ENCODE measurements at regions not wholly inside any gene's neighbourhood (a gene's known extent, or its start where the extent isn't known, plus 50 kb on each side); places are given as distances from the start of the nearest gene placed in this dataset.
"Not testable (repeated sequence)": the region's sequence is repeated elsewhere in the genome, so short reads cannot be mapped to it uniquely, and the experiment has no call there.

DNA sequence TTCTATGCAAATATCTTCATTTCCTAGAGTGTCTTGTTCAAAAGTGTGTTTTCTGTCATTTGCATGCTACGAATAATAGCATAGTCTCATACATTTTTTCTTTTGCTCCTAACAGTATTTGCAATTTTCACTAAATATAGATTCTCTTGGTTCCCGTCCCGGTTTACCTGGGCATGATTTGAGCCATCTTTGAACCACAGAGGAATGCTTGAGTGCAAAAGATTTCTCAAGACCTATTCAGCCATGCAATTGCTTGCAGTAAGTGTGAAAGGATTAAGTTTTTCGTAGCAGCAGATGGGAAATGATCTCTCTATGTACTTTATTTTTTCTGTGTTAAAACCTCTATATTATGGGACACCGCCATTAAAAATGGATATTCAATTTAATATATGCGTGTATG is 733.0 kb downstream of the ZPLD1 start:
- intact Hi-C loops (cut with micrococcal nuclease) = no loop called here

DNA sequence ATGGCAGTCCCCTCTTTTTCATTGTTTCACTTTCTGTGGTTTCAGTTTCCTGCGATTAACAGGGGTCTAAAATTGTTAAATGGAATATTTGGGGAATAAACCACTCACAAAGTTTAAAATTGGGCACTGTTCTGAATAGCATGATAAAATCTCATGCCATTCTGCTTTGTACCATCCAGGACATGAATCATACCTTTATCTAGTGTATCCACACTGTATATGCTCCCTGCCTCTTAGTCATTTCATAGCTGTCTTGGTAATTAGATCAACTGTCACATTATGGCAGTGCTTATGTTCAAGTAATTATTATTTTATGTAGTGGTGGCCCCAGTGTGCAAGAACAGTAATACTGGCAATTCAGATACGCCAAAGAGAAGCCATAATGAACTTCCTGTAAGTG is 734.5 kb downstream of the ZPLD1 start:
- intact Hi-C loops (cut with micrococcal nuclease) = no loop called here

DNA sequence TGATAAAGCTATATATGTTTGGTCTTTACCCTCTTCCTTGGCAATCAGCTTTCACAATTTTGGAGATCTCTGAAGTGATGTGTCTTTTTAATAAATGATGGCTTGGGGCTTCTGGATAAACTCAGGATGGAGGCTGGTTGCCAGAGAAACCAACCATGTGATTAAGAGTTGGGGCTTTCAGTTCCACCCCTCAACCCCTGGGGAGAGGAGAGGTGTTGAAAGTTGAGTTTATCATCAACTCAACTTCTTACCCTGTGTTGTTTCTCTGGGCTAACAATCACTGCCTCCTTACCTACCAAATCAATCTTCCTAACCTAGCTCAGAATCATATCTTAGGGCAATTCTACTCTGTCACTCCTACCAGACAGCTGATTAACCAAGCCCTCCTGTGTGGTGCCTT is 735.8 kb downstream of the ZPLD1 start:
- intact Hi-C loops (cut with micrococcal nuclease) = no loop called here

- intact Hi-C loops (cut with micrococcal nuclease) = no loop called here
Observed at GRCh38 chr3:103173940-103174339, 739.1 kb downstream of the ZPLD1 start.

DNA sequence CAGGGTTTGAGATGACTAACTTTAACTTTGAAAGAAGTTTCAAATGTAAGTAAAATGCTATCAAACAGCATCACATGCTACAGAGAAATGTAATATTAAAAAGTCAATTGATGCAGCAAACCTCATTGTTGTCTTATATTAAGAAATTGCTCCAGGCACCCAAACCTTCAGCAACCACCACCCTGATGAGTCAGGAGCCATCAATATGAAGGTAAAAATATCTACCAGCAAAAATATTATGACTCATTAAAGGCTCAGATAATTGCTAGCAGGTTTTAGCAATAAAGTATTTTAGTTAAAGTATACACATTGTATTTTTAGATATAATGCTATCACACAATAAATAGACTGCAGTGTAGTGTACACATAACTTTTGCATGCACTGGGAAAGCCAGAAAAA is 746.3 kb downstream of the ZPLD1 start:
- intact Hi-C loops (cut with micrococcal nuclease) = no loop called here

DNA sequence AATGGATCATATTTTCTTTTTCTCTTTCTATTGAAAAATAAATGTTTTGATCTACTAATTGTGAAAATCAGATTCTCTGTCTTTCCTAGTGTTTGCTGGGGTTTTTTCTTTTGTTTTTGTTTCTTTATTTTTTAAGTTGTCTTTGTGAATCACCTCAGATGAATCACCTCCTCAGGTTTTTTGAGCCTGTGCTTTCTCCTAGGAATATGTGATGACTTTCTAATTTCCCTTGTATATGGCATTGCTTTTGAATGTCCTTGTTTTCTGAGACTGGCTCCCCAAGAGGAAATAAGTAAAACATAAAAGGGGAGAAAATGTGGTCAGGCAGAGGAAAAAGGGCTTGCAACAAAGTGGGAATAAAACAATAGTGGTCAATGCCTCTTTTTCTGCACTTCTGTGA is 750.0 kb downstream of the ZPLD1 start:
- intact Hi-C loops (cut with micrococcal nuclease) = no loop called here

DNA sequence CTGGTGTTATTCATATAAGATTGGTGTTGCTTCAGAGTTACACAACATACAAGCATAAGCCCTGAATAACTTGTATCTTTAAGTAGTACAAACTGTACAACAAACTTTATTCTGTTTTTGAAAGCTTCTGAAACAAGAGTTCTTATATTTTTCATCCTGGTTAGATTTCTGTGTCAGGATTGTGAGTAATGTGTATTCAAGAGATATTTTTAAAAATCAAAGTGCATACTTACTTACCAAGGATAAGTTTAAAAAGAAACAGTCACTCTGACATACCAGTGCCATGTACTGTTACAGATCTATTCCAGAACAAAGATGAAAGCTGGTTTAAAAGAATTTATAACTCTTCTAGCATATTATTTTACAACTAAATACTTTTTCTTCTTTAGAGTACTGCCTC is 755.1 kb downstream of the ZPLD1 start:
- intact Hi-C loops (cut with micrococcal nuclease) = no loop called here

GRCh38 chr3:103195216-103195615 is 760.4 kb downstream of the ZPLD1 start:
- intact Hi-C loops (cut with micrococcal nuclease) = no loop called here

- intact Hi-C loops (cut with micrococcal nuclease) = no loop called here
Observed at GRCh38 chr3:103203441-103203840, 768.6 kb downstream of the ZPLD1 start.

- intact Hi-C loops (cut with micrococcal nuclease) = no loop called here
Observed at GRCh38 chr3:103210583-103210982, 775.8 kb downstream of the ZPLD1 start.

DNA sequence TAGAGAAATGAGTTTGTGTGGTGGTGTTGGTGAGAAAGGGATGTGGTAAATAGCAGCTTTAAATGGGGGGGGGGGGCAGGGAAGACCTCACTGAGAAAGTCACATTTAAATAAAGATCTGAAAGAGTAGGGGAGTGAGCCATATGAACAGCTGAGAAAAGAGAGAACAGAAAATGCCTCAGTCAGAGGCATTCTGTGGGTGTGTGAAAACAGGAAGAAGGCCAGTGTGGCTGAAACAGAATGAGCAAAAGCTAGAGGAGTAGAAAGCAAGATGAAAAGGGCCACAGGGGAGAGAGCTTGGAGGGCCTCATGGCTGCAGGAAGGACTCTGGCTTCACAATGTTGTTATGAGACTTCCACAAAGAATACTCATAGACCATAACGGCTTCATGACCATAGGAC is 783.3 kb downstream of the ZPLD1 start:
- intact Hi-C loops (cut with micrococcal nuclease) = no loop called here

- intact Hi-C loops (cut with micrococcal nuclease) = no loop called here
Observed at GRCh38 chr3:103218793-103219192, 784.0 kb downstream of the ZPLD1 start.

DNA sequence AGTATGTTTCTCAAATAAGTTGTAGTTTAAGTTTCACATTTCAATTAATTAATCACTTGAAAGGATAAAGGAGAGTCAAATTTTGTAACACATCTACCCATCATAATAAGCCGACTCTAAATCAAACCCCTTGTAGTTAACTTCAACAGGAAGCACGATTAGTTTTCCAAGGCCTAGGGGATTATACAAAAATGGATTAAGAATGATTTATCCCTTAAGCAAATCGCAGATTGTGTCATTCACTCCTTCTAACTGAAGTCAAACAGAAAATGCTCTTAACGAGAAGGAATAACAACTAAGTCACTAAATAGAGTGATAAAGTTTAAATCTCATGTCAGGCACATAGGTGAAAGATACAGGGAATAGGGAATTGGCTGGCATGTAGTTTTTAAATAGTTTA is 792.8 kb downstream of the ZPLD1 start:
- intact Hi-C loops (cut with micrococcal nuclease) = no loop called here

- intact Hi-C loops (cut with micrococcal nuclease) = no loop called here
Observed at GRCh38 chr3:103247459-103247858, 812.6 kb downstream of the ZPLD1 start.

- intact Hi-C loops (cut with micrococcal nuclease) = not testable (repeated sequence)
Observed at GRCh38 chr3:103254827-103255226, 820.0 kb downstream of the ZPLD1 start.

- intact Hi-C loops (cut with micrococcal nuclease) = no loop called here
Observed at GRCh38 chr3:103269287-103269686, 834.5 kb downstream of the ZPLD1 start.

GRCh38 chr3:103271575-103271974 is 836.8 kb downstream of the ZPLD1 start:
- intact Hi-C loops (cut with micrococcal nuclease) = no loop called here

GRCh38 chr3:103295974-103296570 is 861.3 kb downstream of the ZPLD1 start:
- intact Hi-C loops (cut with micrococcal nuclease) = no loop called here

DNA sequence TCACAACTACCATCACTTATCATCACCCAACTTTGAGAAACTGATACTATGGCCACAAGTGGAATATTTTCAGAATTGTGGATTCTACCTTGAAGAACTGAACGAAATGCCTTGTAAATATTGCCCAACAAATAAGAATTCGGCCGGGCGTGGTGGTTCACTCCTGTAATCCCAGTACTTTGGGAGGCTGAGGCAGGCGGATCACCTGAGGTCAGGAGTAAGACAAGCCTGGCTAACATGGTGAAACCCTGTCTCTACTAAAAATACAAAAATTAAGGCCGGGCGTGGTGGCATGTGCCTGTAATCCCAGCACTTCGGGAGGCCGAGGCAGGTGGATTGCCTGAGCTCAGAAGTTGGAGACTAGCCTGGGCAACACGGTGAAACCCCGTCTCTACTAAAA is 862.7 kb downstream of the ZPLD1 start:
- intact Hi-C loops (cut with micrococcal nuclease) = not testable (repeated sequence)

GRCh38 chr3:103306104-103306503 is 871.3 kb downstream of the ZPLD1 start:
- intact Hi-C loops (cut with micrococcal nuclease) = no loop called here

DNA sequence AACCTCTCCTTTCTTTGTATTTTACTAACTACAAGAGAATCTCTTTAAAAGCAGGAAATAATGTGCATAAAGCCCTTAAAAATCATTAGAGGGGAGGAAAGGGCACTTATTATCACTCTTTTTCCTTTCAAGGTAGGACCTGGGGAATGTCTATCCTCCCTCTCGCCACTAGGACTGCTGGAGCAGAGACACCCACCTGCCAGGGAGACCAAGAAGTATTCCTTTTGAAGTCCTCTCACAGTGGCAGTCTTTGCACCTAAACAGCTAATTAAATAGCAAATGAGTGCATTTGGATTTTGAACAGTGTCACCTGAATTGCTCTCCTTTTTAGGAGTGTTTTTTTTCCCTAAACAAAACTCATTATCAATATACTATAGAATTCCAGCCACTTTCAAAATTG is 874.1 kb downstream of the ZPLD1 start:
- intact Hi-C loops (cut with micrococcal nuclease) = no loop called here

- intact Hi-C loops (cut with micrococcal nuclease) = no loop called here
Observed at GRCh38 chr3:103319912-103320311, 885.1 kb downstream of the ZPLD1 start.

DNA sequence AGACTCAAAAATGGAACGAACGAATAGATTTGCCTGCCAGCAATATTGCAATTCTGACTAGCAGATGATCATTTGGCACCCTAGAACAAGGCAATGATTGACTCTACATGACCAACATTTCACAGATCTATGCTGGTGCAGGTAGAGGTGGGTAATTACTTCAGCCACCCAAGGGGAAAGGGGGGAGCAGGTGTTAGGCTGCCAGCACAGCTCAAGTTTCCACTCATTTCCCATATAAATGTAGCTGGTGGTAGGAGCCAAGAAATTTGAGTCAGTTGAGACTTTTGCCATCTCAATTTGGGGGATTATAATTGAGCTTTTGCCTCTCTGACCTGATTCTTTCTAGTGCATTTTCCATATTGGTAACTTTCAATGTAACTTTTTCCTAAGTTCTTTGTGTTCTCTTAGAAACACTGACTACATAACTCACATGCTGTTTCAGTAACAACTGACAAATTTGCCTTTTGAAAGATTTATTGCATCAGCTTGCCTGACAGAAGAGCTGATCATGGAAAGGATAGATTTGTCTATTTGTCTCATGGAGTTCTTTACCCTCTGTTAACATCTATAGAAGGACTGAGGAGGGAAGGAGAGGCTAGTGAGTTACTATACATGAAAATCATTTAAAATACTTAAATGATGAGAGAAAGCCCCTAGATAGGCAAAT is 902.5 kb downstream of the ZPLD1 start:
- intact Hi-C loops (cut with micrococcal nuclease) = no loop called here

Measured in T-helper 2 cell treated with Interferon-gamma antibody and Interleukin-4, amounts not matched to agents 100 ng/mL and 5 ng/mL, for 36 hours (primary cell).